Mononuclear cell (primary cell): ENCODE measurements at regions not wholly inside any gene's neighbourhood (a gene's known extent, or its start where the extent isn't known, plus 50 kb on each side); places are given as distances from the start of the nearest gene placed in this dataset.

ENCODE experiments used
- H3K27me3 ChIP-seq: 2 replicates; pipeline ENCODE4 v1.6.0; 2011; ENCODE audit warnings: low read length, control low read depth; ENCODE audit not compliant: insufficient read depth
- H3K4me1 ChIP-seq: 2 replicates; pipeline ENCODE4 v1.5.1; 2011; ENCODE audit warnings: mild to moderate bottlenecking, low read length, control low read depth; ENCODE audit not compliant: insufficient read depth
- H3K4me3 ChIP-seq: 2 replicates; pipeline ENCODE4 v1.5.1; 2011; ENCODE audit warnings: mild to moderate bottlenecking, low read length, moderate library complexity
- H3K9me3 ChIP-seq: 2 replicates; pipeline ENCODE4 v1.5.1; 2011; ENCODE audit warnings: low read depth, mild to moderate bottlenecking, control low read depth, low read length

GRCh38 chr3:18946524-18946923 is 201.8 kb upstream of the KCNH8 start:
- Histone ChIP-seq H3K4me3 (no peak overlapping the region), H3K9me3 (no peaks in the 10 kb centered on the region), H3K4me1 (no peaks in the 10 kb centered on the region), H3K27me3 (no peaks in the 10 kb centered on the region)

- Histone ChIP-seq H3K9me3 (no peaks in the 10 kb centered on the region), H3K4me3 (no peak overlapping the region), H3K27me3 (no peaks in the 10 kb centered on the region)
Measured at GRCh38 chr3:18937574-18937973, 210.7 kb upstream of the KCNH8 start.

GRCh38 chr3:18919158-18919557 is 229.2 kb upstream of the KCNH8 start:
- Histone ChIP-seq H3K27me3 (no peaks in the 10 kb centered on the region), H3K4me3 (no peak overlapping the region), H3K9me3 (no peaks in the 10 kb centered on the region), H3K4me1 (no peaks in the 10 kb centered on the region)

More at GRCh38 chr3:18937574-18937973, 210.7 kb upstream of the KCNH8 start:
- no peaks in the 10 kb centered on the region for H3K4me1 ChIP-seq

GRCh38 chr3:18917923-18918322 is 230.4 kb upstream of the KCNH8 start:
- Histone ChIP-seq H3K4me3 (no peak overlapping the region), H3K9me3 (no peaks in the 10 kb centered on the region), H3K4me1 (no peaks in the 10 kb centered on the region), H3K27me3 (no peaks in the 10 kb centered on the region)

- Histone ChIP-seq H3K4me1 (peaks cover 4% of the 10 kb centered on the region), H3K9me3 (no peaks in the 10 kb centered on the region), H3K4me3 (no peak overlapping the region), H3K27me3 (no peaks in the 10 kb centered on the region)
Measured at GRCh38 chr3:18902081-18902793, 246.1 kb upstream of the KCNH8 start.

GRCh38 chr3:18901571-18901970 is 246.7 kb upstream of the KCNH8 start:
- Histone ChIP-seq H3K4me3 (no peak overlapping the region), H3K9me3 (no peaks in the 10 kb centered on the region), H3K27me3 (no peaks in the 10 kb centered on the region), H3K4me1 (peaks cover 4% of the 10 kb centered on the region)

- H3K4me1 ChIP-seq, result peaks cover 4% of the 10 kb centered on the region
- H3K9me3 ChIP-seq, result no peaks in the 10 kb centered on the region
- no peak overlapping the region for H3K4me3 ChIP-seq
- no peaks in the 10 kb centered on the region for H3K27me3 ChIP-seq
Measured at GRCh38 chr3:18900994-18901393, 247.3 kb upstream of the KCNH8 start.

GRCh38 chr3:18898911-18899310 is 249.4 kb upstream of the KCNH8 start:
- no peak overlapping the region for H3K4me3 ChIP-seq
- H3K9me3 ChIP-seq, result no peaks in the 10 kb centered on the region
- peaks cover 4% of the 10 kb centered on the region for H3K4me1 ChIP-seq
- no peaks in the 10 kb centered on the region for H3K27me3 ChIP-seq

GRCh38 chr3:18892756-18893155 is 255.6 kb upstream of the KCNH8 start:
- H3K27me3 ChIP-seq, result no peaks in the 10 kb centered on the region

GRCh38 chr3:18892047-18892446 is 256.3 kb upstream of the KCNH8 start:
- Histone ChIP-seq H3K4me1 (no peaks in the 10 kb centered on the region), H3K4me3 (no peak overlapping the region), H3K27me3 (no peaks in the 10 kb centered on the region), H3K9me3 (no peaks in the 10 kb centered on the region)

More at GRCh38 chr3:18892756-18893155, 255.6 kb upstream of the KCNH8 start:
- H3K9me3 ChIP-seq, result no peaks in the 10 kb centered on the region
- no peaks in the 10 kb centered on the region for H3K4me1 ChIP-seq
- no peak overlapping the region for H3K4me3 ChIP-seq

GRCh38 chr3:18891641-18892040 is 256.7 kb upstream of the KCNH8 start:
- H3K9me3 ChIP-seq, result no peaks in the 10 kb centered on the region
- no peak overlapping the region for H3K4me3 ChIP-seq
- H3K4me1 ChIP-seq, result no peaks in the 10 kb centered on the region
- no peaks in the 10 kb centered on the region for H3K27me3 ChIP-seq

GRCh38 chr3:18890449-18890848 is 257.9 kb upstream of the KCNH8 start:
- no peaks in the 10 kb centered on the region for H3K27me3 ChIP-seq
- no peaks in the 10 kb centered on the region for H3K4me1 ChIP-seq

GRCh38 chr3:18888819-18889218 is 259.5 kb upstream of the KCNH8 start:
- Histone ChIP-seq H3K27me3 (no peaks in the 10 kb centered on the region), H3K4me3 (no peak overlapping the region), H3K9me3 (no peaks in the 10 kb centered on the region), H3K4me1 (no peaks in the 10 kb centered on the region)

More at GRCh38 chr3:18890449-18890848, 257.9 kb upstream of the KCNH8 start:
- Histone ChIP-seq H3K4me3 (no peak overlapping the region), H3K9me3 (no peaks in the 10 kb centered on the region)

GRCh38 chr3:18888370-18888769 is 259.9 kb upstream of the KCNH8 start:
- no peaks in the 10 kb centered on the region for H3K9me3 ChIP-seq
- no peak overlapping the region for H3K4me3 ChIP-seq
- H3K27me3 ChIP-seq, result no peaks in the 10 kb centered on the region
- no peaks in the 10 kb centered on the region for H3K4me1 ChIP-seq

- Histone ChIP-seq H3K27me3 (no peaks in the 10 kb centered on the region), H3K4me3 (no peak overlapping the region), H3K9me3 (no peaks in the 10 kb centered on the region), H3K4me1 (no peaks in the 10 kb centered on the region)
Measured at GRCh38 chr3:18886331-18886730, 262.0 kb upstream of the KCNH8 start.

GRCh38 chr3:18885612-18886011 is 262.7 kb upstream of the KCNH8 start:
- Histone ChIP-seq H3K4me3 (no peak overlapping the region), H3K4me1 (no peaks in the 10 kb centered on the region), H3K27me3 (no peaks in the 10 kb centered on the region), H3K9me3 (no peaks in the 10 kb centered on the region)
